Left colon (tissue), 2 donors: ENCODE measurements at regions not wholly inside any gene's neighbourhood (a gene's known extent, or its start where the extent isn't known, plus 50 kb on each side); places are given as distances from the start of the nearest gene placed in this dataset.

ENCODE experiments used
- ATAC-seq: fragments of 200-7000 bp; cut with Tn5 transposase; one replicate; pipeline ENCODE4 v1.9.1; 2020; ENCODE audit warnings: mild to moderate bottlenecking, moderate library complexity
- DNase-seq, 2 donors: peaks; one replicate each; pipeline ENCODE4 v3.0.0-alpha.2; 2020
- intact Hi-C, 2 donors: fragments of 100-400 bp; cut with DNase I in 1 of 2; cut with micrococcal nuclease in 1 of 2; formaldehyde crosslinking; loops; one replicate each; pipeline versions ENCODE4 v1.11.2 to v1.14.0; 2022; cut with DNase I, micrococcal nuclease
- donor health status: DM: no; HTN: no; CAD: no.
- donor health status: DM: yes; HTN: yes; CAD: no.

- DNase-seq (no peak), ATAC-seq (no peak)
- intact Hi-C loops: no loop called here
Measured at GRCh38 chr1:238861342-238862066, 524.9 kb upstream of the CHRM3 start.

DNA sequence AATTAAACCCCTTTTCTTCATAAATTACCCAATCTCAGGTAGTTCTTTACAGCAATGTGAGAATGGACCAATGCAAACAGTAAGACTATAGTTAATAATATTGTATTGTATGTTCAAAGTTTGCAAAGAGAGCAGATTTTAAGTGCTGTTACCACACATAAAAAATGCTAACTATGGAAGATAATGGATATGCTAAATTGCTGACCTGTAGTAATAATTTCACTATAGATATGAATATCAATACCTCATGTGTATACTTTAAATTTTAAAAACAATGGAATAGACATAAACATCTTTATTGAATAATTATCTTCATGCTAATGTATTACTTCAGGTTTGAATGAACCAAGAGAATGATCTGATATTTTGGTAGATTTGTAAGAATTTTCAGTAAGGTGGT, 552.4 kb upstream of the CHRM3 start:
- DNase-seq: no peak
- no peak for ATAC-seq
- intact Hi-C loops: no loop called here

DNA sequence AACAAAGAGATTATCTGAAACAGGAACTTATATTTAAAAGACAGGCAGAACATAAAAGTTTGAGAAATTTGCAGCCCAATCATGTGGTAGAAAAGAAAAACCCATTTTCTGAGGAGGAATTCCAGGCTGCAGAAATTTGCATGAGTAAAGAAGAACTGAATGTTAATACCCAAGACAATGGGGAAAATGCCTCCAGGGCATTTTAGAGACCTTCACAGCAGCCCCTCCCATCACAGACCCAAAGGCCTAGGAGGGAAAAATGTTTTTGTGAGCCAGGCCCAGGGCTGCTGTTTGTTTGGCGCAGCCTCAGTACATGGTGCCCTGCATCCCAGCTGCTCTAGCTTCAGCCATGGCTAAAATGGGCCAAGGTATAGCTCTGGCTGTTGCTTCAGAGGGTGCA, 554.3 kb upstream of the CHRM3 start:
- ATAC-seq (no peak), DNase-seq (no peak)
- intact Hi-C loops: no loop called here

GRCh38 chr1:238830036-238830611, 556.2 kb upstream of the CHRM3 start:
- ATAC-seq (no peak), DNase-seq (no peak)
- intact Hi-C loops: no loop called here

GRCh38 chr1:238826891-238827290, 559.5 kb upstream of the CHRM3 start:
- intact Hi-C loops: no loop called here
- DNase-seq: no peak
- ATAC-seq: no peak

GRCh38 chr1:238823416-238823815, 563.0 kb upstream of the CHRM3 start:
- no peak for DNase-seq

DNA sequence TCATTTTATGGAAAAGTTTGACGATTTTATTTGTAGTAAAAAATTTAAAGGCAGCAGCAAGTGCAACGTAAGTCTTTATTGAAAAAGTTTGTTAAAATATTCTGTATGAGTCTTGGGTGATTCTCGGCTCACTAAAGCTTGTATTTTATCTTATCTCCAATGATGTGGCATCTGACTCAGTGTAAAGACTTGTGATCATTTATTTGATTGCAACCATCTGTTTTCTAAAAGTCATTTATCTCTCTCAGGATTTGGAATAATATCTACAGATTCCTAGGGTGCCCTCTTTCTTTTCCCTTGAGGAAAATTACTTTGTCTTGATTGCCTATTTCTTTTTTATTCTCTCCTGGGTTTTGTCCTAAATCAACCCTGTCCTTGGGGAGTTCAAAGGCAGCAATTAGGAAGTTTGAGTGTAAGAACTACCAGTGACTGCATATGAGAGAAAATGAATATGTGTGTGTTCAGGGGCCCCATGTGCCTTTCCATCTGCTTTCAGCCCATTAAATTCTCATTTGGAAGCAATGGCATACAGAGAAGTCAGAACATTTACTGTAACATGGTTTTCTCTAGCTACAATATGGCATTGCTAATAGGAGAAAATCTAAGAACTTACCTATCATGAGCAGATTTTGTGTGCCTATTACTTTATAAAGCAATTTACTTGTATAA, 575.0 kb upstream of the CHRM3 start:
- no peak for DNase-seq
- intact Hi-C loops: no loop called here
- no peak for ATAC-seq

More at GRCh38 chr1:238823416-238823815, 563.0 kb upstream of the CHRM3 start:
- intact Hi-C loops: no loop called here
- no peak for ATAC-seq

DNA sequence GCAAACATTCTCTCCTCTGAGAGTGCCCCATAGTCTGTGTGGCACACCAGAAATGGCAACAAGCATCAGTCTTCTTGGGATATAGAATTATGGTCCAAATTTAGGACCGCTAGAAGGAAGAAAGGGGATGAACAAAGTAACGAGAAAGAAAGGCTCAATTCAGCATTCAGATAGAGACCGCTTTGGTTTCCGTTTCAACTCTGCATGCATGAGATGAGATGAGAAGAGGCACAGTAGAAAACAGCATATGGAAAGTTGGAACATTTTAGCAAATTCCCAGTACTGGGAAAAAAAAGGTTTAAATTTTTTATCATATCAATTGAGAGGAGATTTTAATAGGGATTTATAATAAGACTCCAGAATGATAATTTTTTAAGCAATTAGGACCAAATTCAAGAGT, 595.5 kb upstream of the CHRM3 start:
- no peak for ATAC-seq
- intact Hi-C loops: no loop called here
- DNase-seq: no peak

- DNase-seq (no peak), ATAC-seq (no peak)
- intact Hi-C loops: no loop called here
Measured at GRCh38 chr1:238789916-238790667, 596.3 kb upstream of the CHRM3 start.

DNA sequence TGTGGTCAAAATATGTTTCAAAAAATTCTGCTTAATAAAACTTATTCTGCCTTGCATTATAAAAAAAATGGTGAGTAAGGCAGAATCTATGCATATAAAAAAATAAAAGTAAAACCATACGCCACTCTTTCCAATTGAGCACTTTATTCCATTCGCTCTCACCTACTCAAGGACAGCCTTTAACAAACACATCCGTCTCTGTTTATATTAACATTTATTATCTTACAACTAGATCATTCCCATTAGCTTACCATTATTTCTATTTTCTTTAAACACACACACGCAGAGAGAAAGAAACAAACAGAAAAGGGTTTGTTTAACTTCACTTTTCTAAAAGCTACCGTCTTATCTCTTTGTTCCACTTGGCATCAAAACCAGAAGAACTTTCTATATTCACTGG, 598.9 kb upstream of the CHRM3 start:
- no peak for DNase-seq
- ATAC-seq: no peak
- intact Hi-C loops: no loop called here

GRCh38 chr1:238783633-238784032, 602.7 kb upstream of the CHRM3 start:
- intact Hi-C loops: no loop called here
- ATAC-seq: no peak
- no peak for DNase-seq

DNA sequence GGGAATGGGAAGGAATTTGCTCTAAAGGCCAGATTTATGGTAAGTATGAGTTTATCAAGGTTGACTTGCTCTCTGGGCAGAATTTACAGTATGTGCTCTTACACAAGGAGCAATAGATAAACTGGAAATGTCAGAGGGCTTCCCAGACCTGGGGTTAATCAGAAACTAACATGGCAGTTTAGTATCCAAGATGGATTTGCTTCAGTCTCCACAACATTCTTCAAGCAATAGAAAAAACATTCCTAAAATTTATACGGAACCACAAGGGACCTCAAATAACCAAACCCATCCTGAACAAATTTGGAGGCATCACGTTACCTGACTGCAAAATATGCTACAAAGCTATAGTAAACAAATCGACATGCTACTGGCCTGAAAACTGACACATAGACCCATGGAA, 606.7 kb upstream of the CHRM3 start:
- ATAC-seq (no peak), DNase-seq (no peak)
- intact Hi-C loops: no loop called here

DNA sequence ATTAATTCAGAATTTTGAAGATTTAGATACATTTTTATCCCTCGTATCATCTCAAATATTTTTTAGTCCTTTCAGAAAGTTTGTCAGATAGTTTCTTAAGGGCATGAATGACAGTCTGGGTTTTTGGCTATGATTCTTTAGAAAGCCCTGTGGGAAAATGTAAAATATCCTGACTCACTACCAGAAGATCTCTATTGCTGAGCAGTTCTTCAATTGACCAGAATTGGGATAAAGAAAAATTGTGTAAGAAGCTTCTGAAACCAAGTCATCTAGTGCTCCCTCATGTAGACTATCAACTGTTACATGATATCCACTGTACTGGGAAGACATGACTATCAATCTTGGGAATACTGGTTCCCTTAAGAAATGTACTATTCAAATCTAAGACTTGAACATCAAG, 608.3 kb upstream of the CHRM3 start:
- intact Hi-C loops: no loop called here
- no peak for ATAC-seq
- no peak for DNase-seq

DNA sequence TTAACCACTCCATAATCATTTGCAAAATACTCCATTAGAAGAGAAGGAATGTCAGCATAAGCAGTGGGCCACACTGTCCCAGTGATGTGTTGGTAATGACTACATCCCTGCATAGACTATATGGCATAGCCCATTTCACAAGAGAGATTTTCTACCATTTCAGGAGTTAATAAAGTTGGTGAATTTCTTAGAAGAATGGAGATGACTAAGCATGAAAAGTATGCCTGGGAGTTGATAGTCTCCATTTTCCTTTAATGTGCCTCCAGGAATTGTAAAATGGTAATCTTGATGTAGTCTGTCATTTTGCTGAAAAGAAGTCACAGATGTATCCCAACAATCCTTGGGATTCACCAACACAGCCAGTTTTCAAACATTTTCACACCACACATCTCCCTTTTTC, 608.8 kb upstream of the CHRM3 start:
- DNase-seq: no peak
- no peak for ATAC-seq
- intact Hi-C loops: no loop called here

GRCh38 chr1:238776126-238776525, 610.2 kb upstream of the CHRM3 start:
- intact Hi-C loops: no loop called here
- DNase-seq: no peak
- no peak for ATAC-seq

DNA sequence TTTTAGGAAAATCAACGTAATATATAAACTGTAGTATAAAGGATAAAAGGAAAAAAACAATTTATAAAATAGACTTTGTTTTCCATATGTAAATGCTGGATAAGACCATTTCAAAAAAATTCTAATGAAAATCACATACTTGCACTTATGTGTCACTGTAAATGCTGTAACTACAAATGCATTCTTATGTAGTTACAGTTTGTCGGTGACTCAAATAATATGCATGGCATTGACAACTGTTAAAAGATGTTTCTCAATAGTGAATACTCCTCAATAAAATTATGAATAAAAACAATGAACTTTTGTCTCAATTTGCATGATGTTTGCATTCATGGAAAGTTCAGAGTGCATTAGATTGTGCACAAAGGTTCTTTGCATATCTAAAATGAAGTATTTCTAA, 614.0 kb upstream of the CHRM3 start:
- intact Hi-C loops: no loop called here
- no peak for ATAC-seq
- DNase-seq: no peak

DNA sequence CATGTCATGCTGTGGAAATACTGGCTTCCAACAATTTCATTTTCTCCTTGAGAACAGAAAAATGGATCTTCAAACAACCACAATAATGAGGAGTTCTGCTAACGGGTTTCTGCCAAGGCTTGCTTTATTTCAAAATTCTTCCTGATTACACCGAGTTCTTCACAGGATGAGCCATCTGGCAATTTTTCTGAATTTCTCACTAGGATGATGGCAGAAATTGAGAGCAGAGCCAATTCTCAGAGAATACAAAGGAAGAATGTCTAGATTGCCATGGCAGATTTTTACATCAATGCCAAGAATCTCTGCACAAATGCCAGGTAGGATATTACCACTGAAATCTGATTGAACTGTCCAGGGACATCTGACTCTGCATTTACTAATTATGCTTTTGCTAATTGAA, 619.0 kb upstream of the CHRM3 start:
- DNase-seq (no peak), ATAC-seq (no peak)
- intact Hi-C loops: no loop called here

GRCh38 chr1:238764779-238765178, 621.6 kb upstream of the CHRM3 start:
- intact Hi-C loops: no loop called here
- ATAC-seq (no peak), DNase-seq (no peak)

- intact Hi-C loops: no loop called here
- ATAC-seq: no peak
- no peak for DNase-seq
Measured at GRCh38 chr1:238753252-238753651, 633.1 kb upstream of the CHRM3 start.

DNA sequence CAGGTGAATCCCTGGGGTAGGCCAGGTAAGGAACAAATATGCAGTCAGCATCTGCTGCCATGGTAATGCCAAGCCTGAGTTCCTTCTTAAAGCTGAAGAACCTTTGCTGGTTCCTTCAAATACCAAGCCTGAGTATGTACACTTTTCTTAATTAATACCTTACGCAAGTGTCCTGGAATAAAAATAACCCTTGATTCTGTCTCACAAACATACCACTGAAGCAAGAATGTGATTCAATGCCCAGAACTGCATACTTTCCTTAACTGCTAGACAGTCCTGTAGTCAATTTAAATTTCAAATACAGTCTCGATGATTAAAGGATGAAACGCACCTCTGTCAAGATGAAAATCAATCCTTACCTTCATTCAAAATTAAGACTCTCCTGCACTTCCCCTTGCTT, 634.0 kb upstream of the CHRM3 start:
- DNase-seq (no peak), ATAC-seq (no peak)
- intact Hi-C loops: no loop called here
